NCI-H1694 treated with DMSO at 0.1 percent for 48 hours (cell line): ENCODE measurements at regions not wholly inside any gene's neighbourhood (a gene's known extent, or its start where the extent isn't known, plus 50 kb on each side); places are given as distances from the start of the nearest gene placed in this dataset.

Experiments
- DNase-seq: peaks from one replicate; lab custom pipeline; 2025; lab: John Stamatoyannopoulos, UW

DNA sequence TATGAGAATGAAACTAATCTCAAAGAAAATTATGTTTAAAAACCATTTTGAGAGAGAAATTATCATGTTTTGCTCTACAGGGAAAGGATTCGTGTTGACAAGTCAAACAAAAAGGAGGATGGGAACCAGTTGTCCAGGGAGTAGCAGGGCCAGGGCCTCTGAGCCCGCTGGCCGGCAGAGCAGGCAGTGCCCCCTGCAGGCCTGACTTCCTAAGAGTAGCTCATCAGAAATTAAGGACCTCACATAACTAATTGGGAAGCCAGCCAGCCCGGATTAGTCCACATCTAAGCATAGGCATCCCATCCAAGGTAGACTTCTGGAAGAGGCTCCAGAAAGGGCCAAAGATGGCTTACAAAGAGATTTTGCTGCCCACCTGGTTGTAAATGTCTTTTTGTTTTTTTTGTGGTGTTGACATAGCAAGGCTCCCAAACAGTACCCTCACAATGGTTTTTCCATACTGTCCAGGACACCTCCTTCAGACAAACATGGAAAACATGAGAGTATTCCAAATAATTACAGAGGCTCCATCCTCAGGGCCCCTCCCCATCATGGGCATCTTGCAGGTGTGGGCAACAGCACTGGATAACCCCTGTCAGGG lies 241.2 kb upstream of the TANK start:
- DNase-seq: no peak

DNA sequence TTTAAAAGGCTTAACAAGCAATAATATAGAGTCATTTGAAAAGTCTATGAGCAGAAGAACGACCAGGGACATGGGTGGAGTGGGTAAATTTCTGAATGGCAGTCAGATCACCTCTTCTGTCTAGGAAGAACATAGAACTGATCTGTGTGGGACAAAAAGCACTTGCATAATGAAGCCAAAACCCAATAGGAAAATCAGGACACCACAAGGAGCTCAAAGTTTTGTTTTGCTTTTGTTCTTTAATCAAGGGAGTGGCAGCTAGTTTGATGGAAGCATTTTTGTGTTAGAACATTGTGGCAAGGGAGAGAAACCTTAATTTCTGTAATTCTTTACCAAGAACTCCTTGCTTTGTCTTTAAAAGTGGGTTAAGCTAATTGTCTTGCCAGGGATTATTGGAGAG lies 240.2 kb upstream of the TANK start:
- DNase-seq: no peak

DNA sequence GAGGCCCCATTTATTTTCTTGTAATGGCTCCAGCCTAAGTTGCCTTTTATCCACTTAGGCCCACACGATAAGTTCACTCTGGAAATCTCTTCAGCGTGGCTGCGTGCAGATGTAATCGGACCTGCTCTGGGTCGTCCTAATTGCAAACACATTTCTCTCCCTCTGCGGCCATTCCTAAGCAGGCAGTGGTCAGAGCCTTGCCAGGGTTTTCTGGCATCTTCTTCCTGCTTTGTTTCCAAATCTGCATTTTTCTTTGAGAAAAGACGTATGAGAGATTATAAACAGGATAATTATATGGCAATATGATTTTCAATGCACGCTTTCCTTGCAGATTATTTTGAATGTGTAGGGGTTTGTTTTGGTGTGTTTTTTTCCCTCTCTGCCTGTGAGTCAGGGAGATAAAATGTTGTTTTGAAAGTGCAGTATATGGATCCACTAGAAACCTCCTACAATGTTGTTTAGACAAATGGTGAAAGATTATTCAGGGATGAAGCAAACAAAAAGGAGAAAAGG lies 239.4 kb upstream of the TANK start:
- no peak for DNase-seq

DNA sequence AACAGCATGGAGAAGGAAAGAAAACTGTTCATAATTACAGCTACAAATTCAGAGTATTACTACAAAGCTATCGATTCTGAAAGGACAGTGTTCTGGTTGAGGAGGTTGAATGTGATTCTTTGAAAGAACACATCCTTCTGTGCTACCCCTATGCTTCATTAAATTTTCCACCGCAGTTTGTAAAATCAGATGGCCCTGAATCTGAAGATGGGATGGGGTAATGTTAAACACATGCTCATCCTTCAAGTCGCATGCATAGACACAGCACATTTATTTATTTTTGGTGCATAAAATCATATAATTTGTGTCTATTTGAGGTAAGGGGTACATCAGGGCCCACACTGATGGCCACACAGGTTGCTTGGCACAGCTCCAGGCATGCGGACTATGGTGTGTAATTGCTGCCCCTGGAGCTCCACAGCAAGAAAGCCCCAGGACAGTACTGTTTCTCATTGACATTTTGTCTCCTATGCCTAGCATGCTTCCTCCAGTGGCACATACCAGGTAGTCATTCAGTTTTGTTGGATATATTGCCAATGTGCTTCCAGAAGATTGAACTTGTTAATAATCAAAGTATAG lies 238.8 kb upstream of the TANK start:
- no peak for DNase-seq

DNA sequence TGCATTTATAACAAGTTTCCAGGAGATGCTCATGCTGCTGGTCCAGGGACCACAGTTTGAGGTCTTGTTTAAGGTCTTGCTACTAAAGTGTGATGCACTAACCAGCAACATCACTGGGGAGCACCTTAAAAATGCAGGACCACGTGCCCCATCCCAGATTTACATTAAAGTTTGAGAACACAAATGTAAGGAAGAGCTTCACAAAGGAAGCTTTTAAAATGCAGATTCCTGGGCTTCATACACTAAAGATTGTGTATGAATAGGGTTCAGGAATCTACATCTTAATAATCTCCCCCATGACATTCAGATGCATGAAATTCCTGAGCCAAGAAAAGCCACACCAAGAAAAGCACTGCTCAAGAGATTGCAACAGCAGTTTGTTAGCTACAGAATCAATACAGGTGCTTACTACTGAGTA lies 235.3 kb upstream of the TANK start:
- DNase-seq: no peak

DNA sequence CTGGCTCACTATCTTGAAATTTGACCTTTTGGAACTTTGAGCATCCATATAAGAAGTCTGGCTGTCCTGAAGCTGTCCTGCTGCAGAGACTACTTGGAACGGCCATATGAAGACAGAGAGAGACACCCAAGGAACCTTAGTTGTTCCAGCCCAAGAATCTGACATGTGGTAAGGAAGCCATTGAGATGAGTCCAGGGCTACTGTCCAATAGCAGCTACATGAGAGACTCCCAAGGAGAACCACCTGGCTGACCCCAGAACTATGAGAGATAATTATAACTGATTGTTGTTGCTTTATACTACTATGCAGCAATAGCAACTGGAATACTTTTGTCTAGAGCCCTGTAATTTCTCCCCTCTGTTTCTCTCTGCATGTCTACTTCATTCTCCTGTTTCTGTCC lies 234.3 kb upstream of the TANK start:
- no peak for DNase-seq

DNA sequence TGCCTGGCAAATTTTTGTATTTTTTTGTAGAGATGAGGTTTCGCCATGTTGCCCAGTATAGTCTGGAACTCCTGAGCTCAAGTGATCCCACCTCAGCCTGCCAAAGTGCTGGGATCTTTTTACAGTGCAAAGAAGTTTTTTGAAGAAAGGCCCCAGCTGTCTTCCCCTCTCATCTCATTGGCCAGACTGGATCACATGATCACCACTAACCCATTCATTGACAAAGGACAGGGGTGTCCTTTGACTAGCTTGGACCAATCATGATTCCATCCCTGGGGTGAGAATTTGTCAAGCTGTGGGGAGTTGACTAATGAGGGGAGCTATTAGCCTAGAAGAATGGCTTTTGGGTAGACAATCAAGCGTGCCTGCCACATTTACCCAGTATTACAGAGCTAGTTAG lies 232.9 kb upstream of the TANK start:
- no peak for DNase-seq

DNA sequence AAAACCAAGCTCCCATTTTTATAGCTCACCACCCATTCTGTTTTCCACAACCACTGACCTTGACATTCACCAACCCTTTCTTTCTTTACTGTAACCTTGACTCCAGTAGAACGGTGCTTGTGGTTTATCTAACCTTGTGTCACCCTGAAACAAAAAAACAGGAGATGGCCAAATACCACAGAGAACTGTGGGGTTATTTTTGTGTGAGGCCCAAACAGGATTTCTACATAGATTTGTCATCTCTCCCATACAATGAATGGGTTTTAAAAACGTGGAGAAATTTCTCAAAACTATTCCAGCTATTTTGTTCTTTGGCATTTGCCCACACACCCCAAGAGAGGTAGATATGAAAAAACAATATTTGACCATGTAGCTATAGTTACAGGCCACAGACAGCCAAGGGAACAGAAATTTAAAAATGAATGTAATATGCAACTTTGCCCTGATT lies 231.3 kb upstream of the TANK start:
- no peak for DNase-seq

DNA sequence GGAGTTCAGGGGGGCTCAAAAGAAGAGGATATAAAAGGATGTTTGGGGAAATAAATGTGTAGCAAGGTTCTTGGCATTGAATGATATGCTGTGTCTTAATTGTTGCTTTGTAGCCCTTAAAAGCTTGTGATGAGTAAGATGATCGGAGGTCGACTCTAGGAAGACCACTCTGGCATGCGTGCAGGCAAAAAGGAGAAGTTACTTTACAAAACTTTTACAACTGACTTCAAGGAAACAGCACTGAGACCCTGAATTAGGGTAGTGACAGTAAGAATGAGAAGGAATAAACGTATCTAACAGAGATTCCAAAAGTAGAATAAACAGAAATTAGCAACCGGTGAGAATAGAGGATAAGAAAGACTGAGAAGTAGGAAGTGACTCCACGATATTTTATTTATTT lies 228.7 kb upstream of the TANK start:
- no peak for DNase-seq

DNA sequence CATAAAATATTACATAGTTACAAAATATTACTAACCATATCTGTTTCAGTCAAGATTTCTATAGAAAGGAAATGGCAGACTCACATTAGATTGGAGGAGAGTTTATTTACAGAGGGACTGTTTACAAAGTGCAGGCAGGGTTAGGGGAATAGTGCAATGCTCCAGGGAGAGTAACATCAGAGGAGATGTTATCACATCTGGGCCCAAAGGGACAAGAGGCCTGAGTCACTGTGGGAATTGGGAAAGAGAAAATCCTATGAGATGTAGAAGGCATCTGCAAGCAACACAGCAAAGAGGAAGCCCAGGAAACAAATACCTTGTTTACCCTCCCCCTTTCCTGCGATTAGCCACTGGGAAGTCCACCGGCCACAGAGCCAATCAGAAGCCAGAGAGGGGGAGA lies 227.3 kb upstream of the TANK start:
- DNase-seq: no peak

DNA sequence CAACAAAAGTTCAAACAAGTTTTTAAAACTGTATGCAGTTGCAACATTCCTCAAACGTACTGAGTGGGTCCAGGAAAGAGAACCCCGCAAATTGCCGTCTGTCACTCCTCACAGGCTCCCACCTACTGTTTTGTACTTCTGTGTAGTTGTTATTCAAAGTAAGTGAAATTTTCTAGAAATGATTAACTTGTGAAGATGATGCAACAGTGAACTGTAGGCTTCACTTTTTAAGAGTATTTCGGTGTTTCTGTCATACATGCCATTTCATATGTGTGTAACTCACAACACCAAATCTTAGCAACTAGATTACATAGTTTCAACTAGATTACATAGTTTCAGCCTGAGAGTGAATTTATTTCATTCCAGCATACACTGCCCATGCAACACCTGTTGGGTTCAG lies 226.0 kb upstream of the TANK start:
- no peak for DNase-seq

DNA sequence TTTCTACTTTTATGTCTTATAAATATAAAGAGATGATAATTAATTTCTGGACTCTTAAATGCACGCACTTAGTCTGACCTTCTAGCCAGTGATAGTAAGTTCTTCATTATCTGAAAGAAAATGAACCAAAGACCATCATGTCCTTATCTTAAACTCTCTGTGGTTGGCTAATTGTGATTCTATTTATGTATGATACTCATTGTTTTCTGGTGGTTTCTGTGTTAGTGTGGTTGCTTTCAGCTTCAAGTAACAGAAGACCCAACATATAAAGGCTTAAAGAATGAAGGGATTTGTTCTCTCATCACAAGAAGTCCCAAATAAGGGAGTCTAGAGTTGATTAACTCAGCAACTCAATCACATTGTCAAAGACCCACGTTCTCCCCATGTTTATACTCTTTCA lies 225.2 kb upstream of the TANK start:
- DNase-seq: no peak

DNA sequence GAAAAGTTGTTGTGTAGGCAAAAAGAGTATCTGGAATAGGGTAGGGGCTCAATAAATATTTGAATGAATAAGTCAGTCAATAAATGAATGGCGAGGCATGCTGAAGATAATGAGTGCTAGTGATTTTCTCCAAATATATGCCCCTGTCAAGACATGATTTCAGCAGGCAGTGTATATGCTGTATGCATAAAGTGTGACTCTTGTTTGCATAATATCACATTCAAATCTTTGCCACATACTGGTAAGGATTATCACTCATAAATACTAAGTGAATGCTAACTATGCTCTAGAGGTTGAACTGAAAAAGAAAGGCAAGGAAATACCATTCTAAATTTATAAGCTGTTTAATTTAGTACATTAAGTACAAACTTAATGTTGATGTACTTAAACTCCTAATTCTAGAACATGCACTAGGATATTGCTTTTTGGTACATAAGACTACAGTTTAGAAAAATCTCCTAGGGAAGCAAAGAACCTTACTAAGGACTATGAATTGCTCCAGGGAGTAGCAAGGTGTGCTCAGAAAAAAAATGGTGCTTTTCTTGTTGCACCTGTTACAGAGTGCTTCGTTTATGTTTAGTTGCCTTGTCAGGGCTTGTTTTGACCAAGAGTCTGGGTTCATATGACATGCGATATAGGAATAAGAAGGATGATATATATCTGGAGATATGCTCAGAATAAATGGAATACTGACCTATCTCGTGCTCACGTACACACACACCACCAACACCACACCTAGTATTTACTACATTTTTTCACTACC lies 224.0 kb upstream of the TANK start:
- DNase-seq: no peak

DNA sequence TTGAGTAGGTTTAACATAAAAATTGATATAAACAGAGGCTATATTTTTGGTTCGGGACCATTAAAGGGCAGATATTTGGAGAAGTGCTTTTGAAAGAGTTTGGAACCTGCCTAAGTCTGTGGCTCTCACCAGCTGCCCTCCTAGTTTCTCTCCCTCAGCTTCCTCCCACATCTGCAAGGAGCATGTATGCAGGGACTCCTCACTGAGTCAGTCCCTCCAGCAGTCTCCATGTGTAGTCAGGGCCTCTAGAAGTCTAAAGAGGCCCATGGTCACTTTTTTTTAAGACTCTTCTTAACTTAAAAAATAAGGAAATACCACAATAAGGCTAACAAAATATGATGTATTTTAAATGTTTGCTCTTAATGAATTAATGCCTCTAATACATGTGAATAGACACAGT lies 220.0 kb upstream of the TANK start:
- no peak for DNase-seq

DNA sequence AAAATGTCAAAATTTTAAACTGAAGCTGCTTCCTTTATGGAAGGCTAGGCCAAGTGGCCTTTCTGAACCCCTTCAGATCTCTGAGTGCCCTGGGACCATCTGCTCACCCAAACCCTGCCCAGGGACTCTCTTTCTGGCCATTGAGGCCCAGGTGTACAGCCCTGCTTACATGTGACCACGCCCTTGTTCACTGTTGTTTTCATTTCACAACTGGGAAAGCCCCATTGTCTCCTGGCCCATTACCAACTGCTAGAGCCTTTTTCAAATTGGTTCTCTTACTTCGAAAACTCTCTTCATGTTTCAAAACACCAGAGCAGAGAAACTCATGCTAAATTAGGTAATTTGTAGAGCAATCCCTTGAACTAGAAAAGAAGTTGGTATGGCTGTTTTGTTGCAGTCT lies 219.5 kb upstream of the TANK start:
- no peak for DNase-seq

DNA sequence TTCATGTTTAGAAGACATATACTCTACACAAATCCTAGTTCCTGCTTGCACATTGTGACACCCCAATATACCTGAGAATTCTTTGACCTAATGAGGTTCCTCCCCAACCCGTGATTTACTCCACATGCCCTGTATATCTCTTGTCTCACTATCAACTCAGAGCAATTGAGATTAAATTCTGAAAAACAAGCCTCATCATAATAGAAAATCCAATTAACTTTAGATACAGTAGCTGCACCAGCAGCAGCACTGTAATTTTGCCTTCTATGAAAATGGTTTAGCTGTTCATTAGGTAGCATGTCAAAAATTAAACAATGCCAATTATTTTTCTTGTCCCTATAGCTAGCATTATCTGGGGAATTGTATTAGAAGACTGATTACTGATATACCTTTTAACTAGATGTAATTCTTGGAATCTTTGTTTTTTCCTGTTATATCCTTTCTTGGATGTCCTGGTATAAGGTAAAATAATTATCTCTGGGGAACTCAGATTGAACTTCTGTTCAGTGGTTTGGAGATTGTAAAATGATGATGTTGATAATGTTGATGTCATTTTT lies 218.9 kb upstream of the TANK start:
- DNase-seq: no peak

DNA sequence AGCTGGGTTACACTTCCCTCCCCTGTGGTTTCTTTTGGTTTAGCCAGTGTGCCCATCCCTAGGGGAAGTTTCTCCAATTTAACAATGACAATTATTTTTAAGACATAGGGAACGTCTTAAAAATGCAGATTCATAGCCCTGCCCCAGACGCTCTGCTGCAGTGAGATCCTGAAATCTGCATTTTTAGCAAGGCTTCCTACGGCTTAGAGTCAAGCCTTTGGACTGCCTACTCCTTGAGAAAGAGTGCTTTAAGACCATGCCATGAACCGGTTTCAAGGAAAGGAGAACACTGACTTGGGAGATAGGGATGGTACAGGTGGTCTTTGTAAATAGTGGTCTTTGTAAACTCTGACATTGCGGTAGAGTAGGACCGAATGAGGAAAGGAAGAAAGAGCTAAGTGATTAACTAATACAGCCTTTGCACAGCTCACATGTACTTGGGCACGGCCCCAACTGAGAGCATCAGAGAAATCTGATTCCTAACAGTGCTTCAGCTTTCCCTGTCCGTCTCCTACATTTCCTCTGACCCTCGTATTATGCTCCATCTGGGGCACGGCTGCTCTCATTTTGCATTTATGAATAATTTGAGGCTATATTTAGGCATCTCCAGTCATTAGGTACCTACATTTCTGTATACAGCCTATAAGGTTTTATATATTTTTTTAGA lies 217.6 kb upstream of the TANK start:
- DNase-seq: no peak

DNA sequence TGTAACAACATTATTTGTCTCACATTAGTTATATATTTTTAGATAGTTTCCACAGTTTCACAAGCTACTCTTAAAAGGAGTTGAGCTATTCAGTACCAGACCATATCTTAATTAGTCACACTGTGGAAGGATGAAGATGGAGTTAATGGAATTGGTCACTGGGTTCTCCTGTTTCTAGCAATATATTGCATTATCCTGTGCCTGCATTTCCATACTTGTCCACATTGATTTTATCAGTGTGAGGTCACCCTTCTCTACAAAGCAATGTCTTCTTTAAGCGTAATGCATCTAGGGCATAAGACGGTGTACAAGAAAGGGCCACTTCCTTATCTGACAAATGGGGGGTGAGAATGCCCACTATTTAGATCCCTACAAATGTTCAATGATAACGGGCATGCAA lies 216.8 kb upstream of the TANK start:
- no peak for DNase-seq

DNA sequence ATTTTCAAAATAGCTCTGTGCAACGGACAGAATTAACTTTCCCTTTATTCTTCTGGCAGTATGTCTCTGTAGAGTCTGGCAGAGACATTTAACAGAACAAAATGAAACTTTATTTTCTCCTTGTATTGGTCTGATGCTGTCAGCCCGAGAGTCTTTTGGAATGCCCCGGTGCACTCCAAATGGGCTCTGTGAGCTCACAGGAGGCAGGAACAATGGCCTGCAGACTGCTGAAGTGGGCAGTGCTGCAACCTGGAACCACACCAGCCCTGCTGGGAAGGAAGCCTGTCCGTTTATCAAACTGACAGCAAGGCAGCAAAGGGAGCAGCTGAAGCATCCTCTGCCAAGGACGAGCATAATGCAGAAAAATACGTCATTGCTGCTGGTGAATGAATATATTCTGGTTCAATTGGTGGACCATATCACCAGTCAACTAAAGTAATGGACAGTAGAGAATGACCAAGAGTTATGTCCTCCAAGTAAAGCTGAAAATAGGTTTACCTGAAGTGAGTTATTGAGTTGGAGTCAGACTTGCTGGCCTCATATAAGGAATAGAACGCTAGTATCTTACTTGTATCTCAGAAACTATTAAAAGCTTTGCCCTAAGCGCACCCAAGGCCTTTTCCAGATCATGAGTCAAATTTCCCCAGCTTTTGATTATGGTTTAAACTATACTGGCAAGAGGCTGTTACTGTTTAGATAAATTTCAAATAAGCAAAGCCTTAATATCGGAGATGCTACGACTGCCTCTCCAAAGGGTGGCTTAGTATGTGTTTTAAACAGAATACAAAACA lies 207.6 kb upstream of the TANK start:
- DNase-seq: no peak

DNA sequence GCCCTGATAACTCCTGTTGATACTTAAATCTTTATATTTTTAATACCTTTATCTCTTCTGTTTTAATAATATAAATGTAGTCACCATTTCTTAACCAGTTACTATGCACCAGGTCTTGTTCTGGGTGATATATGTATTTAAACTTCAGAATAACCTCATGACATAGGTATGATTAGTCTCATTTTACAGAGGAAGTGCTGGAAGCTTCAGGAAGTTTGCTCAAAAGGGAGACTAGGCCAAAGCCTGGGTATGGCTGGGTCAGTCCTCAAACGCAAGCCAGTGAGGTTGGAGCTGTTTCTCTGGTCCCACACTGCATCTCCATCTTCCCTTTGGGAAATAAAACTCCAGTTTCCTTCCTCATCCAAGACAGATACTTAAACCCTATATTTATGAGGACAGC lies 204.7 kb upstream of the TANK start:
- no peak for DNase-seq

DNA sequence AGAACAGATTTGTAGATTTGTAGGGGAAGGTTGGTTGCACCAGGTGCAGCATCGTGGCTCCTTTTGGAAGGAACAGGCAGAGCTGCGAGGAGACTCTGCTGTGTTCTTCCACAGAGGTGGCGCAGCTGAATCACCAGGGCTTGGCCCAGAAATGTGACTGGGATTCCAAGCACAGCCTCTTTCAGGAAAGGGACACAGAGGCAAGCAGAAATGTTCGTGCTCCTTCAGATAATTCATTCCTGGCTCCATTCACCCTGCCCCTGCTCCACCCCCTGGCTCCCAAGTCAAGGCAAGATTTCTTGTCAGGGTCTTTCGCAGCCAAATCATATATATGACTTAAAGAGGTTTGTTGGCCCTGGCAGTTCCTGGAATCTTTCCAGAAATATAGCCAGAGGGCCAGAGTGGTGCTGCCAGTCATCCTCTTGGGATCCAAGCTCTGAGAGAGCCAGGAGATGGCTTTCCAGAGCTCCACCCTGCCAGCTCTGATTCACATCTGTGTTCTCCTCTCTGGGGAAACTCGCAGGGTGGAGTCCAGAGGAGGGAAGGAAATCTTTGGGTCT lies 203.9 kb upstream of the TANK start:
- no peak for DNase-seq
